HFFc6 (cell line): ENCODE measurements at regions not wholly inside any gene's neighbourhood (a gene's known extent, or its start where the extent isn't known, plus 50 kb on each side); places are given as distances from the start of the nearest gene placed in this dataset.

Experiments used
- DNase-seq: peaks from one replicate; pipeline ENCODE4 v3.0.0-alpha.2; 2018
- H3K27ac Mint-ChIP-seq: 2 replicates; pipeline ENCODE4 v1.8.0; 2020; ENCODE audit warnings: mild to moderate bottlenecking, mixed read lengths
- H3K27me3 Mint-ChIP-seq: 2 replicates; pipeline ENCODE4 v1.8.0; 2021; ENCODE audit warnings: mild to moderate bottlenecking, moderate library complexity, mixed read lengths; ENCODE audit not compliant: insufficient read depth
- H3K36me3 Mint-ChIP-seq: 2 replicates; pipeline ENCODE4 v1.8.0; 2021; ENCODE audit warnings: low read depth, mixed read lengths
- H3K4me1 Mint-ChIP-seq: 2 replicates; pipeline ENCODE4 v1.8.0; 2020; ENCODE audit warnings: low read depth, mixed read lengths
- H3K4me3 Mint-ChIP-seq: 2 replicates; pipeline ENCODE4 v1.8.0; 2020; ENCODE audit warnings: mild to moderate bottlenecking, moderate library complexity, mixed read lengths
- H3K9me3 Mint-ChIP-seq: 2 replicates; pipeline ENCODE4 v1.8.0; 2020; ENCODE audit warnings: mild to moderate bottlenecking, mixed read lengths
- CTCF ChIP-seq: fragments of 200-600 bp; sonication (generic); IDR thresholded peaks from 2 replicates; pipeline ENCODE4 v1.5.0; 2021; ENCODE audit warnings: antibody characterized with exemption, mild to moderate bottlenecking

DNA sequence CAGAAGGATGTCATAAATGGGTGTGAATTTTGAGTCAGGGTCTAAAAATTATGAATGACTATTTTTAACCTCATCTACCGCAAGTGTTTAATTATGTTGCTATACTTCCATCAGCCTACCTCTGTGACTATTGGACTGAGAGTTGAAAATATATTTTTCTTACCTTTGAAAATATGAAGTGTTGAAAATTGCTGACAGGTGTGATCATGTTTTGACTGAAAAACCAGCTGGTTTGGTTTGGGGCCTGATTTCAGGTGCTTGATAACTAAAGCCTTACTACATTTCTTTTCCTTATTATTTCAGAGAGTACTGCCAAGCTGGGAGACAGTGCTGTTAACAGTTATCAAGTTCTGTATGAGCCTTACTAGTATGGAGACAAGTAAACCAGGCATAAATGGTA, 107.2 kb upstream of the DUSP10 start:
- H3K27ac Mint-ChIP-seq: no peak overlapping the region
- H3K4me3 Mint-ChIP-seq: no peak overlapping the region
- peaks cover 39% of the 10 kb centered on the region for H3K4me1 Mint-ChIP-seq
- H3K27me3 Mint-ChIP-seq: no peaks in the 10 kb centered on the region
- no peaks in the 10 kb centered on the region for H3K9me3 Mint-ChIP-seq
- no peak for DNase-seq
- no peak for TF ChIP-seq CTCF
- no peaks in the 10 kb centered on the region for H3K36me3 Mint-ChIP-seq

DNA sequence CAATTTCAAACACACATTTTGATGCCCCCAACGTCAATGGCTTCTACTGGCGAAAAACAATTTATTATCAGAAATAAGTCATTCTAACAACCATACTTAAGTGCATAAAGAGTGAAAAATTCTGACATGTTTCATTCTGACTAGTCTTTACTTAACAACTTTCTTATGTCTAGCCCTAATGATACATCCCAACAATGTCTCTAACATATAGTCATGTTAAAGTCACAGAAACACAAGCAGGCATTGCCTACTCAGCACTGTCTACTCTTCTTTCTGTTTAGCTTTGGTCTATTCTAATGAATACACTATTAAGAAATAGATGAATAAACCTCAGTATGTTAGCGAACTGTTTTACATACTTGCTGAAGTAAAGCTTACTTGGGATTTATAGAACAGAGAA, 105.8 kb upstream of the DUSP10 start:
- H3K9me3 Mint-ChIP-seq: no peaks in the 10 kb centered on the region
- DNase-seq: no peak
- no peak overlapping the region for H3K27ac Mint-ChIP-seq
- H3K36me3 Mint-ChIP-seq: no peaks in the 10 kb centered on the region
- peaks cover 39% of the 10 kb centered on the region for H3K4me1 Mint-ChIP-seq
- no peak for TF ChIP-seq CTCF
- no peaks in the 10 kb centered on the region for H3K27me3 Mint-ChIP-seq
- H3K4me3 Mint-ChIP-seq: no peak overlapping the region

DNA sequence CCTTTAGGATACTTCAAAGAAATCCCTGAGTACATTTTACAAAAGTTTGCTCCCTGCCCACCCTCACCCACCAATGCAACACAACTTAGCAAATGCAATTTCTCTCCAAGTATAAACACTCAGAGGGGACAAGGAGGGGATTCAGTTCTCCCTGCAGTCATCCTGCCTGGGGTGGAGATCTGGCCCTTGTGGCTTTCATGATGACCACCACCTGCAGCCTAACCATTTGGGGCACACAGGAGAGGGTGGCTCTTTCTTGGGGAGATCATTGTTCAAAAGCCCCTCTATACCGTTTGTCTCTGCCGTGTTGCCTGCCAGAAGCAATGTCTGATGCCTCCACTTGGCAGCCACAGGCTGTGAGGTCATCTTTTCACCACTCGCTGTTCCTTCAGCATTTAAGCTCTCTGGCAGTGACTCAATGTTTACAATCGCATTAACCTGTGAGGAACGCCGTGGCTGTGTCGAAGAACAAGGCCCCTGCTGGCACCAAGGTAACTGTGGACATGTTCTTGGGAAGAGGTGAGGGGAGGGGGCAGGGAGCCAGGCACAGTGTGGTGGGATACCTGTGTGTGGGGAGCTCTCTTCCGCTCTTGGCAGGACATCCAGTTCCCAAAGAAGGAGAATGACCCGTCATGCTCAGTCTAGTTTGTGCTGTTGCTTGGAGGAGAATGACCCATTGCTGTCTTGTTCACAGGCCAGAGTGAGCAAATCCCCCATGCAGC, 103.9 kb upstream of the DUSP10 start:
- peak; percentile 12; the same call in 1 of the 2 replicates for TF ChIP-seq CTCF
- H3K9me3 Mint-ChIP-seq: no peaks in the 10 kb centered on the region
- no peaks in the 10 kb centered on the region for H3K36me3 Mint-ChIP-seq
- peak overlapping the region; percentile 74 for H3K27ac Mint-ChIP-seq
- H3K4me3 Mint-ChIP-seq: peak overlapping the region; percentile 56
- peaks cover 39% of the 10 kb centered on the region for H3K4me1 Mint-ChIP-seq
- H3K27me3 Mint-ChIP-seq: no peaks in the 10 kb centered on the region
- peak; percentile 70 for DNase-seq

DNA sequence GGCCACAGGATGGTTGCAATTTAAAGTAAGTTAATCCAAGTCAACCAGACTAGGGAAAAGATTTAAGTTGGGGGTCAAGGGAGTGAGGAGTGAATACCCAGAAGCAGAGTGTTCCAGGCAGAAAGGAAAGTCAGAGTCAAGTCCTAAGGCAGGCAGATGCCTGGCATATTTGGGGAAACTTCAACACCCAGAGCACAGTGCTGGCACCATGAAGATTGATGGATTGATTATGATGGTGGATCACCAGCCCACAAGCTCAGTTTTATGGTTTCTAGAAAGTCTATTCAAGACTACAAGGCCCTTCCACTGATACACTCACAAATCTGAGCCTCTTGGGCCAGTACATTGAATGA, 100.1 kb upstream of the DUSP10 start:
- Mint-ChIP-seq H3K27ac (no peak overlapping the region; the same call in 1 of the 2 replicates), H3K4me3 (no peak overlapping the region), H3K9me3 (no peaks in the 10 kb centered on the region), H3K4me1 (peaks cover 64% of the 10 kb centered on the region), H3K27me3 (no peaks in the 10 kb centered on the region), H3K36me3 (peaks cover 4% of the 10 kb centered on the region; the same call in 1 of the 2 replicates)
- DNase-seq: no peak
- no peak for TF ChIP-seq CTCF

GRCh38 chr1:221841251-221841982, 99.5 kb upstream of the DUSP10 start:
- H3K9me3 Mint-ChIP-seq: no peaks in the 10 kb centered on the region
- no peaks in the 10 kb centered on the region for H3K27me3 Mint-ChIP-seq
- DNase-seq: no peak
- no peak for TF ChIP-seq CTCF
- no peak overlapping the region for H3K4me3 Mint-ChIP-seq
- peaks cover 4% of the 10 kb centered on the region; the same call in 1 of the 2 replicates for H3K36me3 Mint-ChIP-seq
- H3K27ac Mint-ChIP-seq: peak overlapping the region; percentile 26
- peaks cover 65% of the 10 kb centered on the region for H3K4me1 Mint-ChIP-seq
